Esophagus squamous epithelium (tissue), 4 donors: ENCODE measurements at regions not wholly inside any gene's neighbourhood (a gene's known extent, or its start where the extent isn't known, plus 50 kb on each side); places are given as distances from the start of the nearest gene placed in this dataset.

Source experiments
- POLR2A ChIP-seq, 4 donors: fragments of 450-650 bp; IDR thresholded peaks; one replicate each; pipeline ENCODE4 v1.6.1; 2017; ENCODE audit warnings: antibody characterized with exemption in 4 of 4, mild to moderate bottlenecking in 4 of 4, moderate library complexity in 3 of 4
- TF ChIP-seq, protein P1 (sequence below), 6 experiments: fragments of 450-650 bp in 4 of 6; fragments of 200-600 bp in 2 of 6; sonication (generic) in 2 of 6; IDR thresholded peaks; one replicate each; pipeline ENCODE4 v1.5.1; 2016 to 2019; ENCODE audit warnings: antibody characterized with exemption in 6 of 6, mild to moderate bottlenecking in 4 of 6, moderate library complexity in 4 of 6

DNA sequence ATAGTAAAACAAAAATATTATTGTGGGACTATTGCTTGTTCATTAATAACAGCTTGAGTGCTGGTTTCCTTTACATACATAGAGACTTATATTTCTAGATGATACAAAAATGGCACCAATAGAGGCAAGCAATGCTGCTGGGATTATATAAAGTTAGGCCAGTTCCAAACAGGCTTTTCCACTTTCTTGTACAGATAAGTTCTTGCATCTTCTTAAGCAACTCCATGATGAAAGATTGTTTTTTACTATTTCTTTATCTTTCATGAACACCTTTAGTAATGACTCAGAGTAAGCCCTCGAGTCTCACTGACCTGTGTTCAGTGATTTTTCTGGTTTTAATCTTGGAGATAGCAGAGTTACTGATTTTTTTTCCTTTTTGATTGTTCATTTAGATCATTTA, 324.4 kb downstream of the PRR16 start:
- TF ChIP-seq, protein P1, sequence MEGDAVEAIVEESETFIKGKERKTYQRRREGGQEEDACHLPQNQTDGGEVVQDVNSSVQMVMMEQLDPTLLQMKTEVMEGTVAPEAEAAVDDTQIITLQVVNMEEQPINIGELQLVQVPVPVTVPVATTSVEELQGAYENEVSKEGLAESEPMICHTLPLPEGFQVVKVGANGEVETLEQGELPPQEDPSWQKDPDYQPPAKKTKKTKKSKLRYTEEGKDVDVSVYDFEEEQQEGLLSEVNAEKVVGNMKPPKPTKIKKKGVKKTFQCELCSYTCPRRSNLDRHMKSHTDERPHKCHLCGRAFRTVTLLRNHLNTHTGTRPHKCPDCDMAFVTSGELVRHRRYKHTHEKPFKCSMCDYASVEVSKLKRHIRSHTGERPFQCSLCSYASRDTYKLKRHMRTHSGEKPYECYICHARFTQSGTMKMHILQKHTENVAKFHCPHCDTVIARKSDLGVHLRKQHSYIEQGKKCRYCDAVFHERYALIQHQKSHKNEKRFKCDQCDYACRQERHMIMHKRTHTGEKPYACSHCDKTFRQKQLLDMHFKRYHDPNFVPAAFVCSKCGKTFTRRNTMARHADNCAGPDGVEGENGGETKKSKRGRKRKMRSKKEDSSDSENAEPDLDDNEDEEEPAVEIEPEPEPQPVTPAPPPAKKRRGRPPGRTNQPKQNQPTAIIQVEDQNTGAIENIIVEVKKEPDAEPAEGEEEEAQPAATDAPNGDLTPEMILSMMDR (IDR thresholded peaks at IDR 0.05), result no peak
- TF ChIP-seq POLR2A (IDR thresholded peaks at IDR 0.05), result no peak
